B cell (primary cell): ENCODE measurements at regions not wholly inside any gene's neighbourhood (a gene's known extent, or its start where the extent isn't known, plus 50 kb on each side); places are given as distances from the start of the nearest gene placed in this dataset.

Source experiments
- CTCF ChIP-seq: fragments of 200-600 bp; IDR thresholded peaks from one replicate; pipeline ENCODE4 v1.8.0; 2022; ENCODE audit warnings: antibody characterized with exemption, mild to moderate bottlenecking
- EZH2 ChIP-seq: IDR thresholded peaks from 2 replicates; pipeline ENCODE4 v1.6.1; 2012; ENCODE audit warnings: borderline replicate concordance, low read depth, mild to moderate bottlenecking, moderate library complexity, low read length; ENCODE audit not compliant: insufficient read depth, poor library complexity, severe bottlenecking

- TF ChIP-seq CTCF = no peak
- TF ChIP-seq EZH2 = no peak
Measured at GRCh38 chr13:64997438-64997837, 2232.7 kb downstream of the PCDH9 start.
